Mesothelial cell of epicardium (in vitro differentiated cells): ENCODE measurements at regions not wholly inside any gene's neighbourhood (a gene's known extent, or its start where the extent isn't known, plus 50 kb on each side); places are given as distances from the start of the nearest gene placed in this dataset.

Experiments used
- DNase-seq, 2 experiments: peaks; one replicate each; pipeline ENCODE4 v3.0.0; 2021; ENCODE audit warnings: low spot score in 2 of 2; ENCODE audit not compliant: unreplicated experiment in 2 of 2
- H3K27ac Mint-ChIP-seq: 2 replicates; pipeline ENCODE4 v1.8.0; 2021; ENCODE audit warnings: mixed read lengths
- H3K27me3 Mint-ChIP-seq: 2 replicates; pipeline ENCODE4 v1.8.0; 2021; ENCODE audit warnings: low read depth, mixed read lengths
- H3K36me3 Mint-ChIP-seq: 2 replicates; pipeline ENCODE4 v1.8.0; 2021; ENCODE audit warnings: mixed read lengths
- H3K4me1 Mint-ChIP-seq: 2 replicates; pipeline ENCODE4 v1.8.0; 2021; ENCODE audit warnings: mixed read lengths
- H3K4me3 Mint-ChIP-seq: 2 replicates; pipeline ENCODE4 v1.8.0; 2021; ENCODE audit warnings: mild to moderate bottlenecking, moderate library complexity, mixed read lengths
- H3K9me3 Mint-ChIP-seq: 2 replicates; pipeline ENCODE4 v1.8.0; 2021; ENCODE audit warnings: mixed read lengths
- CTCF ChIP-seq: fragments of 200-600 bp; sonication (generic); IDR thresholded peaks from one replicate; pipeline ENCODE4 v1.5.0; 2021; ENCODE audit warnings: antibody characterized with exemption; ENCODE audit not compliant: unreplicated experiment

DNA sequence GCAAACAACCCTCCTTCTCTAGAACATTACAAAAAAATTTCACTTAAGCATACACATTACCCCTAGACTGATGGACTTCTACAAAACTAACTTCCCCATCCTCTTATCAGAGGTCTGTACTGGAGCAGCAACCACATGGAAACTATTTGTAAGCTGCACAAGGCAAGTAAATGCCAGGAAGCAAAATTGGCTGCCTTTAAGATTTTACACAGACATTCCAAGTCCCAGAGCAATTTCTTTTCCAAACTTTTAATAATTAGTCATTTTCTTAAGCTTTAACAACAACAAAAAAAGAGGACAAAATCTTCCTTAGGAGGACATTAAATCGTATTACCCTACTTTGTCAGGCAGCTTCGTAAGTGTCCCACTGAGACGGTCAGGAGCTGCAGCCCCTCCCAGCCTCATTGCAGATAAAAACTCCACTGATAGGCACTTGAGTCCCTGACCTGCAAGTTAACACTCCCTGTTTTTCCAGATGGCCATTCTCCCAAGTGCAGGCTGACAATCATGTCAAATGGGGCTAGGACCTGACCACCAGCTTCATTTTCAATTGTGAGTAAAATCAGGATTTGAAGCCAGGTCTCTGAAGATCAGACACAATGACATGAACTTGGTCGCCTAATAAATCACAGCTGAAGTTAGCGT, 680.1 kb downstream of the DIAPH3 start:
- Mint-ChIP-seq H3K4me3 (no peak overlapping the region), H3K4me1 (peaks cover 29% of the 10 kb centered on the region), H3K36me3 (no peaks in the 10 kb centered on the region), H3K27me3 (no peaks in the 10 kb centered on the region), H3K9me3 (no peaks in the 10 kb centered on the region), H3K27ac (peak overlapping the region; percentile 78)
- DNase-seq, result no peak
- TF ChIP-seq CTCF, result no peak

DNA sequence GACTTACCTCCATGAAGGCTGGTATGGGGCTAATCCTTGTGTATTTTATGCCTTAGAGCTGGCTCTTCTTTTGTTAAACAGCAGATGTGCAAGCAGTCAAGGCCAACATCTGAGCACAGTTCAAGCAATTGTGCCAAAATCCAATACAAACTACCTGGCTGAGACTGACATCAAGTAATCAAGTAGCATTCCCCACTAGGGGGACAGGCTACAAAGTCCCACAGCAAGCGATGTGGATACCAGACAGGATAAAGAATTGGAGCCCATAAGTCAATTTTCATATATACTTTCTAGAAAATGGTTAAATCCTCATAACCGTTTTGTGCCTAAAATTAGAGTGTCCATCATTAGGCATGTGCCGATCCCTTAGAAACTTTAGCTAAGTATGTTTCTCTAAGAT, 675.8 kb downstream of the DIAPH3 start:
- H3K4me1 Mint-ChIP-seq, result peaks cover 19% of the 10 kb centered on the region
- no peaks in the 10 kb centered on the region for H3K27me3 Mint-ChIP-seq
- H3K27ac Mint-ChIP-seq, result no peak overlapping the region

DNA sequence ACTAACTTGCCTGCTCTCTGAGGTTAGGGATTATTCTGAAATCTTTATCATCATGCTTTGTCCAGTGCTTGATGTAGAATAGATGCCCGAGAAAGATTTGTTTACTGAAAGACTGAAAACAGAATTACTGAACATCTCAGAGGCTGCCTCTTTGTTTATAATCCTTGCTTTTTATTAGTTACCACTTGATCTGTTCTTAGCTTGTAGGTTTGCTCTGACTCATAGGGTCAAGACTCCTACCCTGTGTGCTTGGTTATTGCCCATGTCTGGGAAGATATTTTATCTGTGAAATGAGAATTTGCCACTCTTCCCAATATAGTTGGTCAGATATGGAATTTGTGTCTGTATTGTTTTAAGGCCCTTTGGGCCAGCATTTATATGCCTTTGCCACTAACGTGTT, 675.3 kb downstream of the DIAPH3 start:
- Mint-ChIP-seq H3K4me3 (no peak overlapping the region), H3K27ac (no peak overlapping the region), H3K9me3 (no peaks in the 10 kb centered on the region), H3K36me3 (no peaks in the 10 kb centered on the region), H3K4me1 (peaks cover 17% of the 10 kb centered on the region), H3K27me3 (no peaks in the 10 kb centered on the region)
- DNase-seq, result no peak
- TF ChIP-seq CTCF, result no peak

More for the DNA sequence above, 675.8 kb downstream of the DIAPH3 start:
- Mint-ChIP-seq H3K9me3 (no peaks in the 10 kb centered on the region), H3K36me3 (no peaks in the 10 kb centered on the region), H3K4me3 (no peak overlapping the region)
- no peak for TF ChIP-seq CTCF
- DNase-seq, result no peak

GRCh38 chr13:59490651-59491050, 673.1 kb downstream of the DIAPH3 start:
- peaks cover 30% of the 10 kb centered on the region for H3K4me1 Mint-ChIP-seq
- H3K9me3 Mint-ChIP-seq, result no peaks in the 10 kb centered on the region
- no peak overlapping the region for H3K27ac Mint-ChIP-seq
- no peak overlapping the region for H3K4me3 Mint-ChIP-seq
- DNase-seq, result no peak
- no peaks in the 10 kb centered on the region for H3K36me3 Mint-ChIP-seq
- no peak for TF ChIP-seq CTCF
- H3K27me3 Mint-ChIP-seq, result no peaks in the 10 kb centered on the region

- no peak overlapping the region for H3K4me3 Mint-ChIP-seq
- H3K27me3 Mint-ChIP-seq, result no peaks in the 10 kb centered on the region
- no peaks in the 10 kb centered on the region for H3K36me3 Mint-ChIP-seq
- no peak for TF ChIP-seq CTCF
- DNase-seq, result no peak
- no peaks in the 10 kb centered on the region for H3K9me3 Mint-ChIP-seq
- H3K4me1 Mint-ChIP-seq, result peaks cover 45% of the 10 kb centered on the region
- no peak overlapping the region for H3K27ac Mint-ChIP-seq
These were observed 671.6 kb downstream of the DIAPH3 start for GRCh38 chr13:59492030-59492636.
